ENCODE measurements at regions not wholly inside any gene's neighbourhood (a gene's known extent, or its start where the extent isn't known, plus 50 kb on each side); places are given as distances from the start of the nearest gene placed in this dataset.

GRCh38 chr10:61346796-61347413, 106.3 kb downstream of the TMEM26 start:
- TF ChIP-seq CTCF (IDR thresholded peaks at IDR 0.05): no peak
- H3K27ac Mint-ChIP-seq (ENCODE audit: unreplicated experiment): no peak overlapping the region
- H3K4me3 Mint-ChIP-seq (ENCODE audit: unreplicated experiment): no peak overlapping the region
- peaks cover 32% of the 10 kb centered on the region for H3K27me3 Mint-ChIP-seq (ENCODE audit: unreplicated experiment)
- no peaks in the 10 kb centered on the region for H3K36me3 Mint-ChIP-seq (ENCODE audit: unreplicated experiment)
- H3K4me1 Mint-ChIP-seq (ENCODE audit: unreplicated experiment): no peaks in the 10 kb centered on the region
- peaks cover 4% of the 10 kb centered on the region for H3K9me3 Mint-ChIP-seq (ENCODE audit: unreplicated experiment)
- no peak for DNase-seq (ENCODE audit: extremely low spot score, unreplicated experiment)

GRCh38 chr10:61343796-61344195, 109.4 kb downstream of the TMEM26 start:
- no peak for DNase-seq (ENCODE audit: extremely low spot score, unreplicated experiment)
- no peak overlapping the region for H3K4me3 Mint-ChIP-seq (ENCODE audit: unreplicated experiment)
- peaks cover 4% of the 10 kb centered on the region for H3K9me3 Mint-ChIP-seq (ENCODE audit: unreplicated experiment)
- no peaks in the 10 kb centered on the region for H3K36me3 Mint-ChIP-seq (ENCODE audit: unreplicated experiment)
- no peak overlapping the region for H3K27ac Mint-ChIP-seq (ENCODE audit: unreplicated experiment)
- H3K4me1 Mint-ChIP-seq (ENCODE audit: unreplicated experiment): no peaks in the 10 kb centered on the region
- peaks cover 13% of the 10 kb centered on the region for H3K27me3 Mint-ChIP-seq (ENCODE audit: unreplicated experiment)
- TF ChIP-seq CTCF (IDR thresholded peaks at IDR 0.05): no peak

- Mint-ChIP-seq H3K27me3 (ENCODE audit: unreplicated experiment) (peaks cover 13% of the 10 kb centered on the region), H3K4me3 (ENCODE audit: unreplicated experiment) (no peak overlapping the region), H3K9me3 (ENCODE audit: unreplicated experiment) (peaks cover 4% of the 10 kb centered on the region), H3K27ac (ENCODE audit: unreplicated experiment) (no peak overlapping the region), H3K4me1 (ENCODE audit: unreplicated experiment) (peaks cover 4% of the 10 kb centered on the region), H3K36me3 (ENCODE audit: unreplicated experiment) (no peaks in the 10 kb centered on the region)
- no peak for DNase-seq (ENCODE audit: extremely low spot score, unreplicated experiment)
- no peak for TF ChIP-seq CTCF (IDR thresholded peaks at IDR 0.05)
Measured at GRCh38 chr10:61342858-61343572, 110.2 kb downstream of the TMEM26 start.

GRCh38 chr10:61341008-61341407, 112.2 kb downstream of the TMEM26 start:
- no peak overlapping the region for H3K4me3 Mint-ChIP-seq (ENCODE audit: unreplicated experiment)
- no peak for DNase-seq (ENCODE audit: extremely low spot score, unreplicated experiment)
- peaks cover 6% of the 10 kb centered on the region for H3K4me1 Mint-ChIP-seq (ENCODE audit: unreplicated experiment)
- H3K36me3 Mint-ChIP-seq (ENCODE audit: unreplicated experiment): no peaks in the 10 kb centered on the region
- peaks cover 6% of the 10 kb centered on the region for H3K27me3 Mint-ChIP-seq (ENCODE audit: unreplicated experiment)
- H3K27ac Mint-ChIP-seq (ENCODE audit: unreplicated experiment): no peak overlapping the region
- peaks cover 4% of the 10 kb centered on the region for H3K9me3 Mint-ChIP-seq (ENCODE audit: unreplicated experiment)
- TF ChIP-seq CTCF (IDR thresholded peaks at IDR 0.05): no peak

GRCh38 chr10:61338146-61338545, 115.0 kb downstream of the TMEM26 start:
- no peaks in the 10 kb centered on the region for H3K36me3 Mint-ChIP-seq (ENCODE audit: unreplicated experiment)

More at GRCh38 chr10:61338146-61338545, 115.0 kb downstream of the TMEM26 start:
- TF ChIP-seq CTCF (IDR thresholded peaks at IDR 0.05): no peak
- Mint-ChIP-seq H3K4me3 (ENCODE audit: unreplicated experiment) (no peak overlapping the region), H3K27ac (ENCODE audit: unreplicated experiment) (no peak overlapping the region), H3K4me1 (ENCODE audit: unreplicated experiment) (peaks cover 6% of the 10 kb centered on the region), H3K9me3 (ENCODE audit: unreplicated experiment) (peaks cover 5% of the 10 kb centered on the region), H3K27me3 (ENCODE audit: unreplicated experiment) (no peaks in the 10 kb centered on the region)
- no peak for DNase-seq (ENCODE audit: extremely low spot score, unreplicated experiment)

All from osteocyte (in vitro differentiated cells).